Thymus (tissue), 11 donors: ENCODE measurements at regions not wholly inside any gene's neighbourhood (a gene's known extent, or its start where the extent isn't known, plus 50 kb on each side); places are given as distances from the start of the nearest gene placed in this dataset.

ENCODE experiments used
- DNase-seq, 9 donors: peaks; one replicate each; pipeline ENCODE4 v3.0.0-alpha.2; 2013; ENCODE audit warnings: low spot score in 9 of 9, low read depth in 6 of 9, missing footprints in 1 of 9
- H3K27ac ChIP-seq, 2 donors: one replicate each; pipeline ENCODE4 v1.5.1; 2013; ENCODE audit warnings: control low read depth in 1 of 2, low read depth in 1 of 2, low read length in 1 of 2, mild to moderate bottlenecking in 1 of 2, moderate library complexity in 1 of 2
- H3K27me3 ChIP-seq, 2 donors: one replicate each; pipeline ENCODE4 v1.5.1; 2013; ENCODE audit warnings: low read length in 1 of 2; ENCODE audit not compliant: control insufficient read depth in 2 of 2, insufficient read depth in 1 of 2
- H3K36me3 ChIP-seq, 2 donors: one replicate each; pipeline ENCODE4 v1.5.1; 2013; ENCODE audit warnings: low read length in 1 of 2, mild to moderate bottlenecking in 1 of 2, moderate library complexity in 1 of 2; ENCODE audit not compliant: control insufficient read depth in 2 of 2, insufficient read depth in 2 of 2
- H3K4me1 ChIP-seq, 2 donors: one replicate each; pipeline ENCODE4 v1.5.1; 2013; ENCODE audit warnings: low read length in 2 of 2; ENCODE audit not compliant: control insufficient read depth in 2 of 2, insufficient read depth in 2 of 2
- H3K4me3 ChIP-seq, 2 donors: one replicate each; pipeline ENCODE4 v1.5.1; 2013; ENCODE audit warnings: low read length in 2 of 2, control low read depth in 1 of 2, mild to moderate bottlenecking in 1 of 2
- H3K9me3 ChIP-seq, 2 donors: one replicate each; pipeline ENCODE4 v1.5.1; 2013; ENCODE audit warnings: low read length in 1 of 2, mild to moderate bottlenecking in 1 of 2; ENCODE audit not compliant: control insufficient read depth in 2 of 2, insufficient read depth in 1 of 2
- WGBS: extraction: QIAGEN DNeasy Blood & Tissue Kit; methylation state at CpG from one replicate; pipeline ENCODE4 v1.1.7; 2013; 5-methylcytosine and 5-hydroxymethylcytosine counted together
- donor health status: healthy.

- Histone ChIP-seq H3K4me3 (no peak overlapping the region), H3K27me3 (no peaks in the 10 kb centered on the region), H3K36me3 (no peaks in the 10 kb centered on the region), H3K27ac (no peak overlapping the region), H3K9me3 (peaks cover 16 to 55% of the 10 kb centered on the region in 2 donors), H3K4me1 (no peaks in the 10 kb centered on the region)
- DNase-seq, result no peak
- 53% methylated on average over 20 of the region's 20 CpGs for WGBS
Observed at GRCh38 chr7:56537477-56537876, 421.3 kb upstream of the NUPR2 start.

DNA sequence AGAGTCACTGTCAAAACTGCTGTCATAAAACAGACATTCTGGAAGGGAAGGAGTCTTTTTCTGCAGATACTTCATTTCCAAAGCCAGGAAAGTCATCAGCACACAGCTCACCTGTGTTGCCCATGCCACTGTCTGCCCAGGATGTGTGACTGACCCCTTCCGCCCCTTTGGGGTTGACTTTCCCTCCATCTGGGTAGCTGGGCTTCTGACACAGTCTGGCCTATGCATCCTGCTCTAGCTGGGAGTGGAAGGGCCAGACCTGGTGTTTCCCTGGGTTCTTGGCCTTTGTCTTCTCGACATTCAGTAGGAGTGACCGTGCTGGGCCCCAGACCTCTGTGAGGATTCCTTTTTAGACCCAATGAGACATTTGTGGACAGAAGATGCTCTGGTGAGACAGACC, 378.9 kb upstream of the NUPR2 start:
- H3K36me3 ChIP-seq, result no peaks in the 10 kb centered on the region
- DNase-seq, result no peak
- H3K9me3 ChIP-seq, result peaks cover 15 to 63% of the 10 kb centered on the region in 2 donors
- H3K4me3 ChIP-seq, result no peak overlapping the region
- H3K4me1 ChIP-seq, result no peaks in the 10 kb centered on the region
- H3K27me3 ChIP-seq, result no peaks in the 10 kb centered on the region
- 74% methylated on average over 3 of the region's 3 CpGs for WGBS
- H3K27ac ChIP-seq, result no peak overlapping the region

DNA sequence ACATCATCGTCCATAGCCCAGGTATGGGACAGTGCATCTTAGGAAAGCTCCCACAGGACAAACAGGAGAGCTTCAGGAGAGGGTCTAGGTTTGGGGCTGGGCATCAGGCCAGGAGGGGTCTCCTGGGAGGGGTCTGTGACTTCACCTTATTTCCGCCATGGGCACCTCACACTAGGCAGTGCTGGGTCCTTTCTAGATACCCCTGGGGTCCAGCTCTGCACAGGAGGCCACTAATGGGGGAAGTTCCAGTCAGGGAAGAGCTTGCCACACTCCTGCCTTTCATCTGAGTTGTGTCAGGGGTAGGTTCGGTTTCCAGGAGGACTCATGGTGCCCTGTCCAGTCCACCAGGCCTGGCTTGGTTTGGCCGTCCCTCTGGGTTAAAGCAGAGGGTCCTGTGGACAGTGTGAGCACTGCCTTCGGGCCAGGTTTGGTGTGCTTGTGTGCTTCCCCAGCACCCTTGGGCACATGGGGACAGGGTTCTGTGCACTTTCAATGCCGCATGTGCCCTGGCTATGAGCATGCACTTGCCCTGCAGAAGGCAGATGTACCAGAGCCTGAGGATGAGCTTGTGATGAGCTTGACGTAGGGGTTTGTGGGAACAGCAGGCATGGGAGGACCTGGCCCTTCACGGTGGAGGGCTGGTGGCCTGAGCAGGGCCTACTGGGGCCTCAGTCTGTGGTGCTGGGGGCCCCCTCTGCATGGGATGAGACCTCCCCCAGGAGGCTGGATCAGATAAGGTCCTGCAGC, 377.7 kb upstream of the NUPR2 start:
- no peaks in the 10 kb centered on the region for H3K4me1 ChIP-seq
- no peaks in the 10 kb centered on the region for H3K36me3 ChIP-seq
- peaks cover 17 to 63% of the 10 kb centered on the region in 2 donors for H3K9me3 ChIP-seq
- DNase-seq, result no peak
- H3K27ac ChIP-seq, result no peak overlapping the region
- no peaks in the 10 kb centered on the region for H3K27me3 ChIP-seq
- H3K4me3 ChIP-seq, result no peak overlapping the region
- WGBS, result 76% methylated on average over 8 of the region's 8 CpGs

DNA sequence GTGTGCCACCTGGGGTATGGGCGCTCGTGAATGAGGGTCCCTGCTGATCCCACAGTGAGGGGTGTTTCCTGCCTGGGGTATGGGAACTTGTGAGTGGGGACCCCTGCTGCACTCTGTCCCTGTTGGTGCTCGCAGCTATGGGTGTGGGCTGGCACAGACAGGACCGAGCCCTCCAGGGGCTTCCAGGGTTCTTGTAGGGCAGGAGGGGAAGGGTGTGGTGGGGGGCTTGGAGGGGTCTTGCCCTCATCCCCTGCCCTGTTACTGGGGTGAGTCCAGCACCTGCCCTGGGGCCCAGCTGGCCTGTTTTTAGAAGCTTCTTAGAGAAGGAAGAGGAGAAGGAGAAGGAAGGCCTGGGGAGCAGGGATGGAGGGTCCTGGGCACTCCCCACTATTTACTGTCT, 377.0 kb upstream of the NUPR2 start:
- no peak overlapping the region for H3K4me3 ChIP-seq
- H3K27me3 ChIP-seq, result no peaks in the 10 kb centered on the region
- no peak for DNase-seq
- no peak overlapping the region for H3K27ac ChIP-seq
- H3K4me1 ChIP-seq, result no peaks in the 10 kb centered on the region
- WGBS, result 90% methylated on average over 4 of the region's 4 CpGs
- peaks cover 17 to 70% of the 10 kb centered on the region in 2 donors for H3K9me3 ChIP-seq
- no peaks in the 10 kb centered on the region for H3K36me3 ChIP-seq

- DNase-seq, result no peak
- peaks cover 17 to 70% of the 10 kb centered on the region in 2 donors for H3K9me3 ChIP-seq
- H3K4me3 ChIP-seq, result no peak overlapping the region
- no peaks in the 10 kb centered on the region for H3K36me3 ChIP-seq
- H3K27ac ChIP-seq, result no peak overlapping the region
- WGBS, result 73% methylated on average over 9 of the region's 9 CpGs
- H3K27me3 ChIP-seq, result no peaks in the 10 kb centered on the region
- H3K4me1 ChIP-seq, result no peaks in the 10 kb centered on the region
Observed at GRCh38 chr7:56491636-56492425, 375.6 kb upstream of the NUPR2 start.

DNA sequence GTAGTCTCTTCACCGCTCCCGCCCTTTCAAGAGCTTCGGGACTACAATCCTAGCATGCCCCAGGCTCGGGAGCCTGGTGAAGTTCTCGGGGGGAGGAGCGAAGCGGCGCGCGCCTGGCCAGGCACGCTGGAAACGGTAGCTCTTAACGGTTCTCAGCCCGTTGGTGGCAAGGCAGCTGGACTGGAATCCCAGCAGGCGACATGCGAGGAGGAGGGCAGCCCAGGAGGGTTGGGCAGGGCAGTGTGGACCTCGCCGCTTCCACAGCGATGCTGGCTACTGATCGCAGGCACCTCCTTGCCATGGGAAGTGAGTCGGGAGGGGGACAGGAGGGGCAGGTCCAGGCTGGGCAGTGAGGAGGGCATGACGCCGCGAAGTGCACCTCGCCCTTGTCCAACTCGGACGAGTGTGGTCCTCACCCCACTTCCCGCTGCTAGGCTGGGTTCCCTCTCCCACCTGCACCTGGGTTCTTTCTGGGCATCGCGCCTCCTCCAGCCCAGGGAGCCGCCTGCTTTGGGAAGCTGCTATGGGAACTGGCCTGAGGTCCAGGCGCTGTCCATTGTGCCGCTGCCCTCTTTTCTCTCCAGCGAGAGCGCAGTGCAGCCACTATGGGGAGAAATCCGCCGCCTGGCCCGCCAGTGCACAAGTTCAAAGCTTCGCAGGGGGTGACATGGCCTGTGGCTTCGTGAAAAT, 367.8 kb upstream of the NUPR2 start:
- Histone ChIP-seq H3K9me3 (peaks cover 10 to 48% of the 10 kb centered on the region in 2 donors), H3K27me3 (no peaks in the 10 kb centered on the region), H3K36me3 (no peaks in the 10 kb centered on the region), H3K27ac (no peak overlapping the region), H3K4me3 (no peak overlapping the region), H3K4me1 (no peaks in the 10 kb centered on the region)
- DNase-seq, result no peak
- WGBS, result 75% methylated on average over 40 of the region's 40 CpGs

DNA sequence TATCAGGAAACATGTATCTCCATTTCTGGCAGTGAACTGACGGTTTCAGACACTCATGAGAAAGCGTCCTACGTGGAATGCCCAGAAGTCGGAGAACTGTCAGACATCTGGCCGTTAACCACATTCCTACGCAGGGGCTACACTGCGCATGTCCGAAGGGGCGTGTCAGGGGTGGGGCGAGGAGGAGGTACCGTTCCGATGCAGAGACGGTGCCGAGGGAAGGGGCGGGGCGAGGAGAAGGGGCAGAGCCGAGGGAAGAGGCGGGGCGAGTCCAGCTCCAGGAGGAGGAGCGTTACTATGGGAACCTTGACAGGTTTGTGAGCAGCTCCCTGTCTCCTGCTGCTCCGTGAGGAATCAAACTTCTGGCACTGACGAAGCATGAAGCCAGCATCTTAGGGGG, 366.9 kb upstream of the NUPR2 start:
- no peaks in the 10 kb centered on the region for H3K4me1 ChIP-seq
- no peaks in the 10 kb centered on the region for H3K36me3 ChIP-seq
- H3K27me3 ChIP-seq, result no peaks in the 10 kb centered on the region
- peaks cover 11 to 48% of the 10 kb centered on the region in 2 donors for H3K9me3 ChIP-seq
- WGBS, result 69% methylated on average over 22 of the region's 22 CpGs
- no peak for DNase-seq
- no peak overlapping the region for H3K4me3 ChIP-seq
- no peak overlapping the region for H3K27ac ChIP-seq

GRCh38 chr7:56479748-56480147, 363.5 kb upstream of the NUPR2 start:
- DNase-seq, result no peak
- H3K4me3 ChIP-seq, result no peak overlapping the region
- H3K27me3 ChIP-seq, result no peaks in the 10 kb centered on the region
- H3K27ac ChIP-seq, result no peak overlapping the region
- 72% methylated on average over 3 of the region's 3 CpGs for WGBS
- peaks cover 12 to 57% of the 10 kb centered on the region in 2 donors for H3K9me3 ChIP-seq
- H3K36me3 ChIP-seq, result no peaks in the 10 kb centered on the region
- no peaks in the 10 kb centered on the region for H3K4me1 ChIP-seq

DNA sequence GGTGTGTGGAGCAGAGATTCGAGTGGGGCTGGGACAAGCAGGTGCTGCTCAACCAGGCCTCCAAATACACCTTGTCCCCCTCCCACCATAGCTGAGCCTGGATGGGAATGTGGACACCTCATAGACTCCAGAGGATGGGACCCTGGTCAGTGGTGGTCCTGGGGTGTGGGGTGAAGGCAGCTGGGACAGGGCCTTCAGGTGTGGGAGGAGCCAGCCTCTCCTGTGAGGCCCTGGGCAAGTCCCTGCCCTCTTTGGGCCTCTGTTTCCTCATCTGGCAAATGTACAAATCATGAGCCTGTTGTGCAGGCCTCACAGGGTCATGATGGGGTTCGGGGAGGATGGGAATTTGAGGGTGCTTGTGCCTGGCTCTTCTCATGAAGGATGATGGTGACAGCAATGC, 362.9 kb upstream of the NUPR2 start:
- WGBS, result 73% methylated on average over 2 of the region's 2 CpGs
- no peak overlapping the region for H3K4me3 ChIP-seq
- H3K27me3 ChIP-seq, result no peaks in the 10 kb centered on the region
- no peak overlapping the region for H3K27ac ChIP-seq
- no peaks in the 10 kb centered on the region for H3K36me3 ChIP-seq
- peaks cover 10 to 56% of the 10 kb centered on the region in 2 donors for H3K9me3 ChIP-seq
- no peak for DNase-seq
- H3K4me1 ChIP-seq, result no peaks in the 10 kb centered on the region
